SH-SY5Y (cell line): ENCODE measurements at regions not wholly inside any gene's neighbourhood (a gene's known extent, or its start where the extent isn't known, plus 50 kb on each side); places are given as distances from the start of the nearest gene placed in this dataset.

ENCODE experiments used
- GATA2 ChIP-seq: IDR thresholded peaks from 2 replicates; pipeline ENCODE4 v1.6.1; 2011; ENCODE audit warnings: mild to moderate bottlenecking, low read depth, low read length
- GATA3 ChIP-seq: IDR thresholded peaks from 2 replicates; pipeline ENCODE4 v1.6.1; 2011; ENCODE audit warnings: low read depth, mild to moderate bottlenecking, low read length, moderate library complexity

GRCh38 chr3:73685061-73685460 is 60.3 kb upstream of the PDZRN3 start:
- no peak for TF ChIP-seq GATA2
- no peak for TF ChIP-seq GATA3
